GM19239 (cell line): ENCODE measurements at regions not wholly inside any gene's neighbourhood (a gene's known extent, or its start where the extent isn't known, plus 50 kb on each side); places are given as distances from the start of the nearest gene placed in this dataset.

Experiments
- DNase-seq: peaks from one replicate; pipeline ENCODE4 v3.0.0; 2011; ENCODE audit warnings: low spot score; ENCODE audit not compliant: insufficient read length
- FAIRE-seq: peaks from 2 replicates; lab custom pipeline; 2011; peaks lifted over from hg19 to GRCh38; lab: Jason Lieb, UNC

DNA sequence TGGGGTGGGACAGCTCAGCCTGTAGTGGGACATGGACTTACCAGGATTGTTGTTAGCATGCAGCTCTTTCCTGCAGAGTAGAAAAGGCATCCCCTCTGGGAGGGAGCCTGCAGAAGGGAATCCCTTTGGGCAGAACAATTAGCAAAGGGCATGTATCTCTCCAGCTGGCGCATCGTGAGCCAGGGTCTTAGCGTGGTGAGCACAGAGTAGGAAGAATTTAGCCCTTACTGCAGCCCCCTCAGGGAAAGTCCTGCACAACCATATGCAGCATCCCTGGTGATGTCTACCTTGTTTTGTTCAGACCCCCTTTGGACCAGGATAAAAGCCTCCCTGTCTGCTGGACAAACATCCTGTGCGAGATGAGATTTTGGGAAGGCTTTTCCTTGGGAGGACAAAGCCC, 292.1 kb downstream of the SLC4A3 start:
- FAIRE-seq (no peak), DNase-seq (no peak)

DNA sequence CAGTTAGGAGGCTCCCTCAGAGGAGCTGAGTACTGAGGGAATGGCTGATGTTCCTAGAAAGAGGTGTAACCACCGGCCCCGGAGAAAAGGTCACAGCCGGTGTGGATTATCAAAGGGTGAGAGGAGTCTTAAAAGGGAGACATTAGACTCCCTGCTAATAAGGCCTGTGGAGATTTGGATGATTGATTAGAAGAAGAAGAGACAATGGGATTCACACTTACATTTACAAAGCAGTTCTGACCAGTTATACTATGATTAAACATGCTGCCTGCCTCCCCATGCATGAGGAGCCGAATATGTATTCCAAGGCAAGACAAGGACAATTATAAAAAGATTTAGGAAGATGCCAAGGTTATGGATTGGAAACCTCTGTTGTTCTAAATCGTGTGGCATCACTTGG, 302.4 kb downstream of the SLC4A3 start:
- DNase-seq (no peak), FAIRE-seq (no peak)

DNA sequence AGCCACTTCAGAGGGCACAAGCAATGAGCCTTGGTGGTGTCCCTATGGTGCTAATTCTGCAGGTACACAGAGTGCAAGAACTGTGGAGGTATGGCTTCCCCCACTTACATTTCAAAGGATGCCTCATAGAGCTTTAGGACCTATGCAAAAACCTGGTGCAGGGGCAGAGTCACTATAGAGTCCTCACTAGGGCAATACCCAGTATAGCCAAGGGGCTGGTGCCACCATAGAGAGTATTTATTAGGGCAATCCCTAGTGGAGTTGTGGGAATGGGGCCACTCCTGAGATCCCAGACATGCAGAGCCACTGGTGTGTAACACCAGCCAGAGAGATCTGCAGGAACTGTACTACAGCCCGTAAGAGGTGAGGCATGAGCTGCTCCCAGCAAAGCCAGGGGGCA, 312.2 kb downstream of the SLC4A3 start:
- no peak for FAIRE-seq
- no peak for DNase-seq

DNA sequence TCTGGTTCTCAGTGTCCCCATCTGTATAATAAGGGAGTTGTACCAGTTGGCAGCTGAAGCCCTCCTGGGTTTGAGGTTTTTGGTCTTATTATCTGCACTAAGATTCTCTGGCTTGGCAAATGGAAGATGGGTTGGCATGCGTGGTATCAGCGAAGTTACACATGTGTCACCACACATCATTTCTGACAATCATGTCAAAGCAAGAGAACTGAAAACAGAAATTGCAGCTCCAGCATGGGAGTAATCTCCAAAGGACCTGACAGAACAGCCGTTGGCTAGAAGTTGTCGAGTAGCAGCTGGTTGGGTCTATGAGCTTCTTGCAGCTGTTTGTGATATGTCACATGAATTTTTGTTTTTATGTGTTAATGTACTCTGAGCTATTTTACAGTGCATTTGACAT, 317.4 kb downstream of the SLC4A3 start:
- DNase-seq (no peak), FAIRE-seq (no peak)

DNA sequence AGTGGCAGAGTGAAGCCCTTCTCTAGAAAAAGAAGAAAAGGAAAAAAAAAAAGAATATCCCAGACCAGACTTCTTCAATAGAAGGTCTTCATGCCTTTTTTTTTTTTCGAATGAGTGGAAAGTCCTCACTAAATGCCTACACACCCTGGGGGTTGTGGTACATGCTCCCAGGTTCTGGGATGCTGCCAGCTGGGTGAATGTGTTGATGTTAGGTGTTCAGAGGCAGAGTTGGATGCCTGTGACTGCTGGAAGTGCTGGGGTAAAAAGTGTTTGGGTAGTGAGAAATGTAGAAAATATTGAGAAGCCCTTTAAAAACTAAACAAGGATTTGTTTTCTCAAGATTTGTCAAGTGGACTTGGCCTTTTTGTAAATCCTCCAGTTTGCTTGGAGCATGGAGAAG, 318.6 kb downstream of the SLC4A3 start:
- FAIRE-seq (no peak), DNase-seq (no peak)

DNA sequence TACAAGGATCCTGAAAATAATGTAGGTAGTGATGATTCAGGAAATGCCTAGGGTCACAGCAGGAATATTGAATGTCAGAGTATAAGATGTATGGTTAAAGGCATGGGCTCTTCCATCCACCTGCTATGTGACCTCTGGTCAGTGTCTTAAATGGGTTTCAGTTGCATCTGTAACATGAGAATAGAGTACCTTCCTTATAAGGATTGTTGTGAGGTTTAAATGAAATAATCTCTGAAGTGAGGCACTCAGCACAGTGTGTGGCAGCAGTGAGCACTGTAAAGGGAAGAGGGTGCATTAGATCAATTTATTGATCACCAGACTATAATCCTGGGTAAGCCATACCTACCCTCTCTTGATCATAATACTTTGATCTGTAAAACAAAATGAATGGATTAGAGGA, 319.1 kb downstream of the SLC4A3 start:
- DNase-seq (no peak), FAIRE-seq (no peak)

DNA sequence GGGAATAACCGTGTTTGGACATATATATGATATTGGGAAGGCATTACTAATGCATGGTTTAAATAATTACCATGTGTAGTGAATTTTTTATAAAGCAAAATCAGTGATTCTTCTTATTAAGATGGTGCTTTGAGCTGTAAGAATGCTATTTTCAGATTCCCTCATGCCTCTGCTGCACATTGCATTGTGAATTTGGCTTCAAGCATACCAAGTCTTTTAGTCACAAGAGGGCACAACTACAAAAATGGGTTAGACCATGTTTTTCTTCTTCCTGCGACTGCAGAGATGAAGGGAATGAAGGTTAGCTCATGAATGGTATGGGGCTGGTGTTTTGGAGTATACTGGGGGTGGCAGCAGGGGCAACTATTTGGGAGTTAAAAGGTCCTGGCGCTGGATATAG, 320.1 kb downstream of the SLC4A3 start:
- FAIRE-seq = no peak
- DNase-seq = no peak

DNA sequence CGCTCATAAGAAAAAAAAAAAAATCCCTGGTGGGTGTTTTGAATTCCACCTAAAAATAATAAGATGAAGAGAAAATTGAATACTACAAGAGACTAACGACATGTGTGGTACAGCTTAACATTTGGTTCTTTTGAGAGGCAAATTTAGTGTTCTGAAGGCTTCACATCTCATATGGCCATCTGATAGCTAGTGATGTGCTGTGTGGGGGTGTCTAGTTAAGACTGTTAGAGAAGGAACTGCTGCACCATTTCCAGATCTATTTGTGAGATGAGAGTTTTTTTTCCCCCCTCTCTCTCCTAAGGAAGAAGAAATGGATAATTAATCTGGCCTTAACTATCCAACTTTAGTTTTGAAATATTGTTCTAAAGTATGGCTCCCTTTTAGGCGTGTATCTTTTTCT, 321.6 kb downstream of the SLC4A3 start:
- FAIRE-seq (no peak), DNase-seq (no peak)

DNA sequence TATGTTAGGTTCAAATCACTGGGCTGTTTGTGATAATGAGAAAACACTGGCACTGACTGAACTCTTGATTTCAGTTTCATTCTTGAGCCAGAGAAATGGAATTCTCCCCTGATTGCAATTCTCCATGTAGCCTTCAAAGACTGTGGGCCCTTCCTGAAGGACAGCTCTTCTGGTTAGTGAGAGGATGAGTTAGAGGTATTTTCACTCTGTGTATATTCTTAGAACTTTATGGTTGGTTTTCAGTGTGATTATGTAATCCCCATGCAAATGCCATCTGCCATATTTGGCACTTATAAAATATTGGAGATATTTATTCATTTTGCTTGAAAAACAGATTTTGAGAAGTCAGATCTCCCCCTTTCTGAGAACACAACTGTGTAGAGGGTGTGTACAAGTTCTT, 323.7 kb downstream of the SLC4A3 start:
- DNase-seq (no peak), FAIRE-seq (no peak)

DNA sequence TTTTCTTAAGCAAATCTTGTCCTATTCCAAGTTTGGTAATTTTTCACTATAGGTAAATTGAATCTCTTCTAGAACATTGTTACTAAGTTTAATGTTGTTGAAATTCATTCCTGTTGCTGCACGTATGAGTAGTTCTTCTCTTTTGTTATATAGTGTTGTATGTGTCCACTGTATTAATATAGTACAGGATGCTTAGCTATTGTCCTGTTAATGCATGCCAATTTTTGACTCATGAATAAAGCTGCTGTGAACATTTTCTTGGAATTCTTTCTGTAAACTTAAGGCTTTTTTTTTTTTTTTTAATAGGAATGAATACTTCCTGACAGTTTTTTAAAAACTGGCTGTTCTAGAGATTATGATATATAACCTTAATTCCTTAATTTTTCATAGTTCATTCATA, 326.9 kb downstream of the SLC4A3 start:
- FAIRE-seq = no peak
- DNase-seq = no peak

DNA sequence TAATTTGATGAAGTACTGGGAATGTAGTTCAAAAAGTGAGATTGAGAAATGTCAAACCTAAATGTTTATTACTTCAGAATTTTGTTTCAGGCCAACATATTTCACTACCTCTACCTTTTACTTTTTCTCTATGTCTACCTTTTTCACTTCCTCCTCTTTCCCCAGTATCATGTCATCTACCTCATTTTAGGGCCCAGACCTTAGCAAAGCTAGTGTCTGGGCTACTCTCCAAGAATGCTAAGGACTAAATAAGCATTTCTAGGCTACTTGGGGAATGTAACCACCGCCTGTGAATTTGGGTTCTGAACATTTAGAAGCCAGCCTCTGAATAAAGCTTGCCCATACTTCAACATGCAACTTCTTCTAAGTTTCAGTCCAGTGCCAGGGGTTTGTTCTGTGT, 330.4 kb downstream of the SLC4A3 start:
- DNase-seq (no peak), FAIRE-seq (no peak)

DNA sequence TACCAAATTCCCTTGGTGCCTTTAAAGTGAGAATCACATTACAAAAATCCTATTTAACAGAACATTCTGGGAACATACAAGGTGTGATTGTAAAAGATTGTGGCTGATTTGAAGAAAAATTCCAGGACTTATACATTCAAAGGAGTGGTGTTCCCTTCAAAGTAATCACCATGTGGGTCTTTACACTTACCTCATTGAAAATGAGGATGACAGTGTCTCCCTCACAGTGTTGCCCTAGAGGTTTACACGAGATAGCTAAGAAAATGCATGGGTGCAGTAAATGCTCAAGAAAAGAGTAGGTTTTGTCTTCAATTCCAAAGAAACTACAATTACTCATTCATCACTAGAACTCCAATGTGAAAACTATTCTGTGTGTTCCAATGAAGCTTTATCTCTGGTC, 331.5 kb downstream of the SLC4A3 start:
- FAIRE-seq = no peak
- DNase-seq = no peak

DNA sequence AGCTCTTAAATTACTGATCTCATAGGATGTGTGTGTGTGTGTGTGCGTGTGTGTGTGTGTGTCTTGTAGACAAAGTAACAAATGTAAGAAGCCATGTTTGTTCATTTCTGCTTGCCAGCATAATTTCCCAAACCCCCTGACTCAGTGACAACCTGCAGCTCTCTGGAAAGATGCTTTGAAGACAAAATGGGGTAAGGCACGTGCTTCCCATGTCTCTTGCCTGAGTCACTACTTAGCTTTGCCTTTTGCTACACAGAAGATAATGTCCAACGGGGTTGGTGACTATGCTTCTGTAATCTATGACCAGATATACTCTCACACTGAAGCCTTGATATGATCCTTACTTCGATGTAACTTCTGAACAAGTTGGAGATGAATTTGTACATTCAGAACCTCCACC, 332.0 kb downstream of the SLC4A3 start:
- no peak for DNase-seq

DNA sequence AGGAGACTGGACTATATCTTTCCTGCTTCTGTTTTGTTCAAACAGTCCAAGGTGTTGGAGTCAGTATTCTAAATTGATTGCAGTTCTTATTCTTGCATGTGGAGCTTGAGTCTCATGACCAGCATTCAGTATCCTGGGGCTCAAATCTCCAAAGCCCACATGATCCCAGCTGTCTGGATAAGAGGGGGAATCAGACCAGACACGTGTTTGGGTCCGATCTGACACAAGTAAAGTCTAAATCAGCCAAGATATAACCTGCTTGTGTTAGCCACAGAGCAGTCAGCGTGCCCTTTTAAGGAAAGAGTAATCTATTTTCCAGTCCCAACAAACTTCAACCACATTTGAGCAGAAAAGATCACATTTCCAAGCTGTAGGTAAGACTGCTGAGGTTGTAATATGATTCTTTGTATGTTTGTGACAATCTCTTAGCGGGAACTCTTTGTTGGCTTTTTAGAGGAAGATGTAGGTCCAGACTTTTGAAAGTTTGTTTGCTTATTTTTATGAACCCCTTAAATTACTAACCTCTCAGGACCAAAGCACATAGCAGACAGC, 334.6 kb downstream of the SLC4A3 start:
- FAIRE-seq (no peak), DNase-seq (no peak)

More for the DNA sequence above, 332.0 kb downstream of the SLC4A3 start:
- no peak for FAIRE-seq

DNA sequence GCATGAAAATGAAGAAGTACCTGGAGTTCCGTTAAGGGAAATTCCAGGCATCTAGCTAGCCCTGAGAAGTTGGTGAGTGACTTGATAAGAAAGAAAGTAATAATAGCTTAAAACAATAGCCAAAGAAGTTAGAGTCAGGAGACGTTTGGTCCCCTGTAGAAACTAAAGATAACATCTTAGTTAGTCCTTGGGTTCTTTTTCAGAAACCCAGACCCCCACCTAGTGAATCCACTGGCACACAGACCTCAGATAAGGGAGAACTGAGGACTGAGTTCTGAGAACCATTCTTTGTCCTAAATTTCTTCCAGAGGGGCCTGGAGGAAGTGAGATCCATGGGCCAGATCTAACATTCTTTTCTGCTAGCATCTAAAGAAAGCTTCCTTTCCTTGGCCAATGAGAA, 335.4 kb downstream of the SLC4A3 start:
- FAIRE-seq = no peak
- no peak for DNase-seq

DNA sequence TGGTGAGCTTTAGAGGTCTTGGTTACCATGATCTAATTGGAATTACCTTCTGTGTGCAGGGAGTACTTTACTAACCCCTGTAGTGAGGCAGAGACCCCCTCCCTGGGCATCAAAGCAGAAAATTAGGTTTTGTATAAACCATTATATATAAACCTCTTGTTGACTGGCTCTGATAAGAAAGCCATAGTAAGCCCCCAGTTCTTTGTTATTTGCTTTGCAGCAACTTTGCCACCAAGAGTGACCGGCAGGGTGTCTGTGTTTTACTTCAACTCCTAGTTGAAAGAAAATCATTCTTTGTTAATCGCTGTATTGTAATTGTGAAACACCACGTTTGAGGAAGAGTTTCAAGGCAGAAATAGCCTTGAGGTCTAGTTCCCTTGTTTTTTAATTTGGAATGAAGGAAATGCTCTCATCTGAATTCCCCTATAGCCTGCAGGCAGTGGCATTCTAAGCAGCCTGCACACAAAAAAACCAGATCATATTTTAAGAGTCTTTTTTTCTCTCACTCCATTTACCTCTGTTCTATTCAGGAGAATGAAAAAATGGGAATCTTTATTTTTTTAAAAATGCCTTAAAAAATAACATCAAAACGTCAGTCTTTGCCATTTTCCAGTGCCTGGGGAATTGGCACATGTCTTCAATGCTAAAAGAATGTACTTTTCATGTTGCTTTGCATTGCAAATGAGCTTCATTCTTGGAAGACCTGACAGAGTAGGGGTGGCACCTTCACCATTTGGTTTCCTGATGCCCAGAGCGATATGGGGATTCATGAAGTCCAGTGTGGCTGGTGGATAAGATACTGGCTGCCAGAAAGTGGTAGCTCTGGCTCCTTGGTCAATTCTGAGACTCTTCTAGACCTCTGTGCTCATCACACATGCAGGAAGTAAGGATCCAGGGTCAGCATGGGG, 338.1 kb downstream of the SLC4A3 start:
- FAIRE-seq (no peak), DNase-seq (no peak)

DNA sequence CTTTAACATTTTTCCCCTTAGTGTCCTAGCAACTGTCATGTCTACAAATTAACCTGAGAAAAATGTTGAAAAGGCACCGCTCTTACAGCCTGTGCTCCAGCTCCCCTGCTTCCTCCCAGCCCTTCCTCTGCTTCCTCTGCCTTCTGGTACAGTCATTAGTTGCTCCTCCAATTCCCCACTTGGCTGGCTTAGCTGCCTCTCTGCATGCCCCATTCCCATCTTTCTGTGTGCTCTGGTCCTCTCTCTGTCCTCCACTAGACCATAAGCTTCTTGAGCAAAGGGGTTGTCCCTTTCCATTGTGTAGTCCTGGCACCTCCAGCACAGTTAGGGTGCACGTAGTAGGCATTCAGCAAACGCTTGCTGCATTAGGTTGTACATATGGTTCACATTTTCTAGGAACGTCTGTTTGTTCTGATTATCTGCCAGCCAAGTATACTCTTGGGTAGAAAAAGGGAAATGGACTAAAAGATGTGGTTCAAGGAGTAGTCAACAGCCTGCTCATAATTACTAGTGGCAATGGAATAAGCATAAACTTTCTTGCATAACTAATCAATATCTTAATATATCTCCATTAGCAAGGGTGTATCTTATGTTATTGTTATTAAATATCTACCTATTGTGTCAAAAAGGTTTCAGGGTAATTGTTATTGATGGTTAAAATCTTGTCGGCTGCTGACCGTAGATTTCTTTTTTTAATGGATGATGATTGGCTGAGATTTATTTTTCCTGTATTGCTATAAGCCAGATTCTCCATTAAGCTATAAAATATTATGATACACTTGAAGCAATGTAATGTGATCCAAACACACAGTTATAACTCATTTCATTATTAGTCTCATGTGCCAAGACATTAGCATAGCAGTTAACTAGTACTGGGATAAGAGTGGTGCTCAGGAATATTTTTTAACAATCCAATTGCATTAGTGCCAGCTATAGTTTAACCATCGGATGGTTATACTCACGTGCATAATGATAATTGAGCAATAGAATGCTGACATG, 340.1 kb downstream of the SLC4A3 start:
- no peak for DNase-seq
- FAIRE-seq = no peak

DNA sequence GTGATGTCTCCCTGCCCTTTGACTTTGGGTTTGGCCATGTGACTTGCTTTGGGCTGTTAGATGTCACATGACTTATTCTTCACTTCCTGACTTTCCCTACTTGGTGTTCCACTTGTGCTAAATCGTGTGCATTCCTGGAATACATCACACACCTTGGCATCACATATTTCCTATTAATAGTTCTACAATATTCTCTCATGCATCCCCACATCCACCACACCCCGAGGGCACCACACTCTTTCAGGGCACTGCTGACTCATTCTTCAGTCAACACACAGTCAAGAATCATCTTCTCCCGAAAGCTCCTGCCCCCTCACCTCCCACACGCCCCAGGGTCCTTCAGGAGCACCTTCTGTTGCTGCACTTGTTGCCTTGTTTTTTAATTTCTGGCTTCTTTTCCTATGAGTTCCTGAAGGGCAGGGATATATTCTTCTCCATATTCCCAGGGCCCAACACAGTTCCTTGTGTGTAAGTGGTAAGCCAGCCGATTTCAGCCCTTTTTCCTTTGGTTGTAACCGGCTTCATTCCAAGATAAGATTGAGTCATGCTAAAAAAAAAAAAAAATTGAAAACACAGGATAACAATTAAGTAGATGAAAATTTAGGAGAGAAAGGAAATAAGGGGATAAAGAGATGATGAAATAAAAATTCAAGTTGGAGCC, 341.4 kb downstream of the SLC4A3 start:
- FAIRE-seq = no peak
- DNase-seq = no peak

DNA sequence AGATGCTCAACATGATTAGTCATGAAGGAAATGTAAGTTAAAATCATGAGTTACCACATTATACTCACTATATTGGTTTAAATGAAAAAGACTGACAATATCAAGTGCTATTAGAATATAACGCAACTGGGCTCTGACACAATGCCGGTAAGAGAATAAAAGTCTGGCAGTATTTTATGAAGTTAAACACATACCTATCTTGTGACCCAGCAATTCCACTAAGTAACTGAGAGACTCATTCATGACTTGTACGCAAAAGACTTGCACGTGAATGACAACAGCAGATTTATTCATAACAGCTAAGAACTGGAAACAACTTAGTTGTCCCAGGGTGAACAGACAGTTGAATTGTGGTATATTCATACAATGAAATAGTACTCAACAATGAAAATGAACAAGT, 342.1 kb downstream of the SLC4A3 start:
- no peak for FAIRE-seq
- DNase-seq = no peak

DNA sequence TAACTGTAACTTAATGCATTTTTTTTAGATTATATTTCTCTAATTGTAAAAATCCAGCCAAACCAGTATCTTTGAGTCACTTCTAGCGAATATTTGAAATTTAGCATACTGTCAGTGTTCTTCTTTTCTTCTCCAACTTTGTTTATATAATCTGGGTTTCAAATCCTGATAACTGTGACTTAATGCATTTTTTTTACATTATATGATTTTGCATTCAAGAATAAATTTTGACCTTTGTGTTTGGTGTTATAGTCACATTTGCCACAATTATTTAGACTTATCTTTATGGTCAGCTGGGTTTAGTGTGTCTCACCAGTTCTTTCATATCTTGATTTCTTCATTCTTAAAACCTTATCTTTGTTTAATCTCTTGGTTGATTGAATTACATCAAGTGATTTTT, 345.7 kb downstream of the SLC4A3 start:
- FAIRE-seq = no peak

More for the DNA sequence above, 345.7 kb downstream of the SLC4A3 start:
- no peak for DNase-seq
